PC-3 (cell line): ENCODE measurements at regions not wholly inside any gene's neighbourhood (a gene's known extent, or its start where the extent isn't known, plus 50 kb on each side); places are given as distances from the start of the nearest gene placed in this dataset.
A peak's percentile ranks its signal among the peaks of the same experiment; 100 is the strongest.

Source experiments
- ATAC-seq: fragments of 200-7000 bp; cut with Tn5 transposase; 2 replicates; pipeline ENCODE4 v1.9.1; 2020; ENCODE audit warnings: mild to moderate bottlenecking, moderate library complexity
- BruUV-seq: library from RNA; stranded (reverse); fragments of 400-500 nt; replicated peaks from 2 replicates; lab custom pipeline; 2021; lab: Mats Ljungman, UMichigan
- CTCF ChIA-PET: fragments of 300-600 bp; sonication (Branson Sonifier 250); formaldehyde crosslinking; loops from one replicate; lab custom pipeline; 2022; ENCODE audit warnings: antibody characterized with exemption; lab: Charles Lee
- POLR2A ChIA-PET: fragments of 300-600 bp; sonication (Branson Sonifier 250); formaldehyde crosslinking; loops from one replicate; lab custom pipeline; 2022; ENCODE audit warnings: antibody characterized with exemption; ENCODE audit not compliant: unreplicated experiment; lab: Charles Lee
- DNase-seq: peaks from one replicate; pipeline ENCODE4 v3.0.0-alpha.2; 2015
- H2AFZ ChIP-seq: fragments of 300-600 bp; sonication (generic); 2 replicates; pipeline ENCODE4 v1.6.0; 2016; ENCODE audit warnings: antibody characterized with exemption, low read length
- H3F3A ChIP-seq: fragments of 300-600 bp; sonication (generic); one replicate; pipeline ENCODE4 v1.6.0; 2017; ENCODE audit warnings: antibody characterized with exemption, low read length, control low read depth, mild to moderate bottlenecking; ENCODE audit not compliant: unreplicated experiment
- H3K27ac ChIP-seq: fragments of 300-600 bp; sonication (generic); 2 replicates; pipeline ENCODE4 v1.5.1; 2016; ENCODE audit warnings: mild to moderate bottlenecking, low read length
- H3K27me3 ChIP-seq: fragments of 300-600 bp; sonication (generic); 2 replicates; pipeline ENCODE4 v1.6.1; 2016; ENCODE audit warnings: low read length, mixed read lengths
- H3K36me3 ChIP-seq: fragments of 300-600 bp; sonication (generic); 2 replicates; pipeline ENCODE4 v1.6.1; 2016; ENCODE audit warnings: low read depth, mixed run types, low read length, mixed read lengths
- H3K4me1 ChIP-seq: fragments of 300-600 bp; sonication (generic); 2 replicates; pipeline ENCODE4 v1.5.1; 2016; ENCODE audit warnings: low read length; ENCODE audit not compliant: insufficient read depth
- H3K4me2 ChIP-seq: fragments of 300-600 bp; sonication (generic); 2 replicates; pipeline ENCODE4 v1.6.0; 2016; ENCODE audit warnings: low read length
- H3K4me3 ChIP-seq: fragments of 300-600 bp; sonication (generic); 2 replicates; pipeline ENCODE4 v1.5.1; 2016; ENCODE audit warnings: mild to moderate bottlenecking, low read length, mixed read lengths
- H3K79me2 ChIP-seq: fragments of 300-600 bp; sonication (generic); 2 replicates; pipeline ENCODE4 v1.6.1; 2017; ENCODE audit warnings: low read length, mixed read lengths
- H3K9ac ChIP-seq: fragments of 300-600 bp; sonication (generic); 2 replicates; pipeline ENCODE4 v1.6.0; 2016; ENCODE audit warnings: mild to moderate bottlenecking, low read length
- H3K9me2 ChIP-seq: fragments of 300-600 bp; sonication (generic); replicated peaks from 2 replicates; pipeline ENCODE4 v1.6.1; 2016; ENCODE audit warnings: mixed run types, low read length, mixed read lengths
- H3K9me3 ChIP-seq: fragments of 300-600 bp; sonication (generic); 2 replicates; pipeline ENCODE4 v1.6.1; 2016; ENCODE audit warnings: low read length, mixed read lengths
- H4K20me1 ChIP-seq: fragments of 300-600 bp; sonication (generic); 2 replicates; pipeline ENCODE4 v1.6.1; 2016; ENCODE audit warnings: low read length, mixed read lengths
- CTCF ChIP-seq: fragments of 300-600 bp; sonication (generic); conservative IDR thresholded peaks from 2 replicates; pipeline ENCODE4 v1.5.1; 2017; ENCODE audit warnings: antibody characterized with exemption, low read depth, mild to moderate bottlenecking, low read length
- EZH2 ChIP-seq: fragments of 300-600 bp; sonication (generic); IDR thresholded peaks from one replicate; pipeline ENCODE4 v1.6.1; 2017; ENCODE audit warnings: antibody characterized with exemption, mild to moderate bottlenecking, low read length; ENCODE audit not compliant: unreplicated experiment
- EZH2phosphoT487 ChIP-seq: fragments of 300-600 bp; sonication (generic); IDR thresholded peaks from 2 replicates; pipeline ENCODE4 v1.6.1; 2018; ENCODE audit warnings: mild to moderate bottlenecking, antibody characterized with exemption, low read length, borderline replicate concordance
- intact Hi-C: fragments of 100-400 bp; cut with micrococcal nuclease; formaldehyde crosslinking; loops from 2 replicates; pipeline ENCODE4 v1.9.0; 2023

- CTCF ChIA-PET = interaction anchor here (0.5 to 1.1 kb wide), 2 partner anchors 80 to 85 kb away, joined by 3 read pairs; no protein-coding TSS in a partner anchor
- Histone ChIP-seq H3K9me3 (no peaks in the 10 kb centered on the region), H3K4me3 (no peak overlapping the region), H3K27me3 (no peaks in the 10 kb centered on the region), H3K79me2 (no peaks in the 10 kb centered on the region), H4K20me1 (no peaks in the 10 kb centered on the region), H3K9ac (no peak overlapping the region), H2AFZ (no peak overlapping the region), H3K4me1 (peaks cover 21% of the 10 kb centered on the region), H3K36me3 (no peaks in the 10 kb centered on the region), H3K27ac (peak overlapping the region; percentile 40), H3K9me2 (no peaks in the 10 kb centered on the region), H3K4me2 (peak overlapping the region; percentile 30), H3F3A (no peaks in the 10 kb centered on the region)
- POLR2A ChIA-PET = no interaction called here
- BruUV-seq = no TSS peak
- DNase-seq = peak; percentile 85
- intact Hi-C loops = loop anchor here (2.0 to 10.0 kb wide), 2 partner anchors 47 to 179 kb away; no protein-coding TSS in a partner anchor
- peak; percentile 29 for TF ChIP-seq CTCF
- no peak for TF ChIP-seq EZH2
- TF ChIP-seq EZH2phosphoT487 = no peak
- peak; percentile 88 for ATAC-seq
These were observed 102.0 kb upstream of the RUNX3 start for GRCh38 chr1:25031966-25032667.

GRCh38 chr1:25031601-25031965 lies 101.5 kb upstream of the RUNX3 start:
- CTCF ChIA-PET = interaction anchor here (0.5 kb wide), 1 partner anchor 80 kb away, joined by 3 read pairs; no protein-coding TSS in a partner anchor
- no peaks in the 10 kb centered on the region for H3K9me2 ChIP-seq
- no peaks in the 10 kb centered on the region for H3K9me3 ChIP-seq
- H3K4me1 ChIP-seq = peaks cover 21% of the 10 kb centered on the region
- H3K36me3 ChIP-seq = no peaks in the 10 kb centered on the region
- POLR2A ChIA-PET = no interaction called here
- H3K9ac ChIP-seq = no peak overlapping the region
- BruUV-seq = no TSS peak
- H3K4me3 ChIP-seq = no peak overlapping the region
- no peaks in the 10 kb centered on the region for H3F3A ChIP-seq
- no peaks in the 10 kb centered on the region for H3K27me3 ChIP-seq
- no peak overlapping the region for H2AFZ ChIP-seq
- DNase-seq = no peak
- TF ChIP-seq EZH2phosphoT487 (no peak), CTCF (no peak), EZH2 (no peak)
- H3K27ac ChIP-seq = peak overlapping the region; percentile 40
- intact Hi-C loops = loop anchor here (10.0 kb wide), 1 partner anchor 47 kb away; no protein-coding TSS in a partner anchor
- H3K4me2 ChIP-seq = peak overlapping the region; percentile 13; the same call in 1 of the 2 replicates
- no peaks in the 10 kb centered on the region for H4K20me1 ChIP-seq
- ATAC-seq = no peak
- no peaks in the 10 kb centered on the region for H3K79me2 ChIP-seq
